Activated CD8-positive, alpha-beta T cell treated with anti-CD3 and anti-CD28 coated beads for 36 hours (primary cell): ENCODE measurements at regions not wholly inside any gene's neighbourhood (a gene's known extent, or its start where the extent isn't known, plus 50 kb on each side); places are given as distances from the start of the nearest gene placed in this dataset.

Experiments
- ATAC-seq: fragments of 200-7000 bp; cut with Tn5 transposase; one replicate; pipeline ENCODE4 v1.10.0; 2021; ENCODE audit warnings: mild to moderate bottlenecking, moderate library complexity
- CTCF ChIA-PET: fragments of 350-600 bp; sonication (Branson Sonifier 250); formaldehyde crosslinking; loops from one replicate; lab custom pipeline; 2021; ENCODE audit warnings: antibody characterized with exemption; lab: Charles Lee
- POLR2A ChIA-PET: fragments of 350-600 bp; sonication (Branson Sonifier 250); formaldehyde crosslinking; loops from one replicate; lab custom pipeline; 2021; ENCODE audit warnings: antibody characterized with exemption; lab: Charles Lee
- DNase-seq: peaks from one replicate; pipeline ENCODE4 v3.0.0-alpha.2; 2020
- H3K27ac Mint-ChIP-seq: one replicate; pipeline ENCODE4 v1.8.0; 2021; ENCODE audit warnings: mild to moderate bottlenecking, mixed read lengths
- H3K27me3 Mint-ChIP-seq: one replicate; pipeline ENCODE4 v1.8.0; 2021; ENCODE audit warnings: mixed read lengths
- H3K36me3 Mint-ChIP-seq: one replicate; pipeline ENCODE4 v1.8.0; 2021; ENCODE audit warnings: low read depth, mixed read lengths
- H3K4me1 Mint-ChIP-seq: one replicate; pipeline ENCODE4 v1.8.0; 2021; ENCODE audit warnings: low read depth, mixed read lengths
- H3K4me3 Mint-ChIP-seq: one replicate; pipeline ENCODE4 v1.8.0; 2021; ENCODE audit warnings: mild to moderate bottlenecking, moderate library complexity, mixed read lengths
- H3K9me3 Mint-ChIP-seq: one replicate; pipeline ENCODE4 v1.8.0; 2021; ENCODE audit warnings: mixed read lengths
- intact Hi-C: fragments of 100-400 bp; cut with micrococcal nuclease; formaldehyde crosslinking; loops from one replicate; pipeline ENCODE4 v1.10.0; 2022
- TF ChIP-seq, protein P1 (sequence below): fragments of 200-600 bp; IDR thresholded peaks from one replicate; pipeline ENCODE4 v1.8.0; 2022; ENCODE audit warnings: antibody characterized with exemption, mild to moderate bottlenecking

DNA sequence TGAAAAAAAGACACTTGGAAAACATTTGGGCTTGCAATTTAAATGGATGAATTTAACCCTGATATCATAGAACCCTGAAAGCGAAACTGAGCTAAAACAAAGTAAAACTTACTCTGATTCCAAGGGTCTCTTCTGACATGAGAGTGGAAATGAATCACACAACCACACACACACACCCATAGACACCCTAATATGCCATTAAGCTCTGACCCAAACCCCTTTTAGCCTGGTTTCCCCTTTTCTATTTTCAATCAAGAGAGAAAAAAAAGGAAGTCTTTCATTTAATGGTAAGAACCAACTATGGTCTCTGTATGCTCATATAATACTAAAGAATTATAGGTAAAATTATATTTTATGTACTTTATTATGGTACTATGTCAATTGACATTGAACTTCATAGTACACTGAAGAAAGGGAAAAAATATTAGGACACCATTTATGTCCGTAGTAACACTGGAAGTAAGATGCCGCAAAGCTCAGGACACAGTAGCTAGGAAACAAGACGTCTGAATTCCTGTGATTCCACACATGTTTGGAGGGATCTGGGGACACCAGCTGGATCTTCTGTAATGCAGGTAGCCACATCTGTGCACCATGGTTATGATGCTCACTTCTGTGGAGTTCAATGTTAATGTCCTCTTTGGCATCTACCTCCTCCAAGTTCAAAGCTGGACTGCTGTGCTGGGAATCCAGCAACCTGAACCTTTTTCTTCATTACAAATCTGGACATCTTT lies 95.8 kb downstream of the PCSK1 start:
- ChIA-PET POLR2A (no interaction called here), CTCF (interaction anchor here (0.5 to 4.2 kb wide), 43 partner anchors 8 to 556 kb away, joined by 3 to 53 read pairs (median 4); partner anchors contain the start of gene ELL2)
- TF ChIP-seq, protein P1, sequence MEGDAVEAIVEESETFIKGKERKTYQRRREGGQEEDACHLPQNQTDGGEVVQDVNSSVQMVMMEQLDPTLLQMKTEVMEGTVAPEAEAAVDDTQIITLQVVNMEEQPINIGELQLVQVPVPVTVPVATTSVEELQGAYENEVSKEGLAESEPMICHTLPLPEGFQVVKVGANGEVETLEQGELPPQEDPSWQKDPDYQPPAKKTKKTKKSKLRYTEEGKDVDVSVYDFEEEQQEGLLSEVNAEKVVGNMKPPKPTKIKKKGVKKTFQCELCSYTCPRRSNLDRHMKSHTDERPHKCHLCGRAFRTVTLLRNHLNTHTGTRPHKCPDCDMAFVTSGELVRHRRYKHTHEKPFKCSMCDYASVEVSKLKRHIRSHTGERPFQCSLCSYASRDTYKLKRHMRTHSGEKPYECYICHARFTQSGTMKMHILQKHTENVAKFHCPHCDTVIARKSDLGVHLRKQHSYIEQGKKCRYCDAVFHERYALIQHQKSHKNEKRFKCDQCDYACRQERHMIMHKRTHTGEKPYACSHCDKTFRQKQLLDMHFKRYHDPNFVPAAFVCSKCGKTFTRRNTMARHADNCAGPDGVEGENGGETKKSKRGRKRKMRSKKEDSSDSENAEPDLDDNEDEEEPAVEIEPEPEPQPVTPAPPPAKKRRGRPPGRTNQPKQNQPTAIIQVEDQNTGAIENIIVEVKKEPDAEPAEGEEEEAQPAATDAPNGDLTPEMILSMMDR: no peak
- H3K4me3 Mint-ChIP-seq: no peak overlapping the region
- H3K9me3 Mint-ChIP-seq: no peaks in the 10 kb centered on the region
- no peak overlapping the region for H3K27ac Mint-ChIP-seq
- no peaks in the 10 kb centered on the region for H3K4me1 Mint-ChIP-seq
- intact Hi-C loops: loop anchor here (2.0 to 10.0 kb wide), 2 partner anchors 376 to 552 kb away; partner anchors contain the start of gene ELL2
- peaks cover 22% of the 10 kb centered on the region for H3K27me3 Mint-ChIP-seq
- H3K36me3 Mint-ChIP-seq: no peaks in the 10 kb centered on the region
- no peak for ATAC-seq
- DNase-seq: no peak

DNA sequence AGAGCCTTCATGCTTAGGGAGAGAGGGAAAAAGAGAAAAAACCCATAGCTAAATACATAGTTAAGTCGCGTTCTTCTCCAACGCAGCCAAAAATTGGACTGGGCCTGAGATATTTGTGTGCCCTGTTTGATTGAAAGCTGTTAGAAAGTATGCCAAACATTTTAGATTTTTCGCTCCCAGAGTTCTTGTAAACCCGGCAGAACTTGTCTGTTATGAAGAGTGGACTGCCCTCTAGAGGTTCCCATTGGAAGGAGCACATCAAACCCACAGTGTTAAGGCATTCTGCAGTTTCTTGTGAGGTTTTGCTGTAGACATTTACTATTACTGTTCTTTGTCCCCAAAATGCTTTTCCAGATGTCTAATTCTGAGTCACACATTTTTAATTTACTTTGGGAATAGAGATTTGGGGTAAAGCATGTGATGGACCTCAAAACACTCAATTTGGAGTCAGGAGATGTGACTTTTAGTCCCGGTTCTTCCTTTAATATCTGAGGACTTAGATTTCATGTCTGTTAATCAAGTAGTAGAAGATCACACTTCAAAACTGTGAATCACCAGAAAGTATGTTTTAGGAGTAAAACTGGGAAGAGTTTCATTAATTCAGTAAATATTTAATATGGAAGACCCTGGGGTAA lies 96.6 kb downstream of the PCSK1 start:
- TF ChIP-seq, protein P1: peak; percentile 80
- DNase-seq (peak; percentile 79), ATAC-seq (peak; percentile 93)
- no peaks in the 10 kb centered on the region for H3K9me3 Mint-ChIP-seq
- intact Hi-C loops: loop anchor here (1.0 to 10.0 kb wide), 3 partner anchors 376 to 552 kb away; partner anchors contain the start of gene ELL2
- H3K4me3 Mint-ChIP-seq: no peak overlapping the region
- peaks cover 25% of the 10 kb centered on the region for H3K27me3 Mint-ChIP-seq
- CTCF ChIA-PET: interaction anchor here (0.7 to 4.2 kb wide), 68 partner anchors 9 to 555 kb away, joined by 3 to 53 read pairs (median 4); partner anchors contain the start of gene ELL2
- POLR2A ChIA-PET: no interaction called here
- no peaks in the 10 kb centered on the region for H3K36me3 Mint-ChIP-seq
- H3K27ac Mint-ChIP-seq: no peak overlapping the region
- H3K4me1 Mint-ChIP-seq: no peaks in the 10 kb centered on the region

DNA sequence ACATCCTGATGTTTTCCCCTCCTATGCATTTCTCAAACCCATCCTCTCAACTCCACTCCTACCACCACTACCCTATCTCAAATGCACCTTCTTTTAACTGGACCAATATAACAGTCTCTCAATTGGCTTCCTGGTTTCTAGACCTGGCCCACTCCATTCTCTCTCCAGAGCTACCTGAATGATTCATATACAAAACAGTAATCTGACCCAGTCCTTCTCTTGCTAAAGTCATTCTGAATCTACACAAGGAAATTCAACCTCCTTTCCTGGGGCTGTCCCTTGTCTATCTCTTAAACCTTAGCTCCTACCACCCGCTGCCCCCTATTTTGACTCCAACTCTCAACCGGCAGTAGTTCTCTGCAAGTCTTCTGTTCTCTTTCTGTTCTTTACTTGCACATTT lies 97.2 kb downstream of the PCSK1 start:
- TF ChIP-seq, protein P1: no peak
- H3K27me3 Mint-ChIP-seq: peaks cover 29% of the 10 kb centered on the region
- H3K4me1 Mint-ChIP-seq: no peaks in the 10 kb centered on the region
- H3K9me3 Mint-ChIP-seq: no peaks in the 10 kb centered on the region
- H3K27ac Mint-ChIP-seq: no peak overlapping the region
- ATAC-seq: peak; percentile 46
- intact Hi-C loops: loop anchor here (1.0 to 10.0 kb wide), 3 partner anchors 375 to 551 kb away; partner anchors contain the start of gene ELL2
- H3K36me3 Mint-ChIP-seq: no peaks in the 10 kb centered on the region
- no peak overlapping the region for H3K4me3 Mint-ChIP-seq
- DNase-seq: peak; percentile 5
- POLR2A ChIA-PET: interaction anchor here (0.9 kb wide), 1 partner anchor 285 kb away, joined by 3 read pairs; no protein-coding TSS in a partner anchor
- CTCF ChIA-PET: interaction anchor here (0.7 to 4.2 kb wide), 55 partner anchors 8 to 554 kb away, joined by 3 to 53 read pairs (median 4); partner anchors contain the start of gene ELL2

DNA sequence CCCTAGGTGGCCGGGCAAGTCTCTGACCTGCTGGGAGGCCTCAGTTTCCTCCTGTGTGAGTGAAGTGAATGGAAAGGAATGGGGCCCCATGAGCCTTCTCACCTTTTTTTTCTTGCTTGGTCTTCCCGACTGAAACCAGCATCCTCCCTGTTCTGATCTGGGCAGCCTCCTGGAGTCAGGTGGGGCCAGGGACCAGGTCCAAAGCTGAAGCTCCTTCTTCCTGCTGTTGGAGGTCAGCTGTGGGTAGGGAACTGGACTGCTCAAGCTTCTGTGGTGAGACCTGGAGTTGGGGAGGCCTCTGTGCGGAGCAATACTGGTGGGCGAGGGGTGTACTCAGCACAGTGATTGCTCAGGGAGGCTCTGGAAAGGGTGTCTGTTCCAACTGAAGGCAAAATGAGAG lies 99.7 kb downstream of the PCSK1 start:
- Mint-ChIP-seq H3K9me3 (no peaks in the 10 kb centered on the region), H3K36me3 (no peaks in the 10 kb centered on the region), H3K27ac (no peak overlapping the region), H3K4me1 (peaks cover 5% of the 10 kb centered on the region), H3K27me3 (peaks cover 25% of the 10 kb centered on the region), H3K4me3 (no peak overlapping the region)
- DNase-seq (no peak), ATAC-seq (no peak)
- TF ChIP-seq, protein P1: no peak
- POLR2A ChIA-PET: no interaction called here
- intact Hi-C loops: loop anchor here (10.0 kb wide), 1 partner anchor 549 kb away; no protein-coding TSS in a partner anchor
- CTCF ChIA-PET: interaction anchor here (0.8 to 1.9 kb wide), 4 partner anchors 8 to 552 kb away, joined by 3 to 4 read pairs (median 4); no protein-coding TSS in a partner anchor
